Keratinocyte (primary cell): ENCODE measurements at regions not wholly inside any gene's neighbourhood (a gene's known extent, or its start where the extent isn't known, plus 50 kb on each side); places are given as distances from the start of the nearest gene placed in this dataset.

Experiments
- DNase-seq: peaks from one replicate; pipeline ENCODE4 v3.0.0-alpha.2; 2011; ENCODE audit warnings: low read depth, missing footprints, low spot score
- FAIRE-seq: peaks from 2 replicates; lab custom pipeline; 2011; peaks lifted over from hg19 to GRCh38; lab: Jason Lieb, UNC
- H2AFZ ChIP-seq: 2 replicates; pipeline ENCODE4 v1.6.0; 2012; ENCODE audit warnings: low read length, control low read depth, inconsistent platforms; ENCODE audit not compliant: control insufficient read depth
- H3K27ac ChIP-seq: 2 replicates; pipeline ENCODE4 v1.5.1; 2011; ENCODE audit warnings: low read length; ENCODE audit not compliant: control insufficient read depth, insufficient read depth
- H3K27me3 ChIP-seq: 3 replicates; pipeline ENCODE4 v1.6.0; 2011; ENCODE audit warnings: low read length; ENCODE audit not compliant: control insufficient read depth, insufficient read depth; ENCODE audit errors: extremely low read depth
- H3K36me3 ChIP-seq, 2 experiments: 2 replicates in 1 of 2; 3 replicates in 1 of 2; pipeline ENCODE4 v1.5.1; 2011; ENCODE audit warnings: low read length in 2 of 2, mild to moderate bottlenecking in 1 of 2; ENCODE audit not compliant: control insufficient read depth in 2 of 2, insufficient read depth in 2 of 2; ENCODE audit errors: extremely low read depth in 1 of 2
- H3K4me1 ChIP-seq: 3 replicates; pipeline ENCODE4 v1.5.1; 2011; ENCODE audit warnings: low read length; ENCODE audit not compliant: control insufficient read depth, insufficient read depth; ENCODE audit errors: extremely low read depth
- H3K4me2 ChIP-seq: 3 replicates; pipeline ENCODE4 v1.6.0; 2011; ENCODE audit warnings: low read depth, low read length; ENCODE audit not compliant: control insufficient read depth, insufficient read depth; ENCODE audit errors: extremely low read depth
- H3K4me3 ChIP-seq, 3 experiments: fragments of 200-600 bp in 1 of 3; sonication (generic) in 1 of 3; 2 replicates in 2 of 3; 3 replicates in 1 of 3; pipeline ENCODE4 v1.5.1; 2011 to 2016; ENCODE audit warnings: low read length in 3 of 3, mild to moderate bottlenecking in 3 of 3, control low read depth in 2 of 3, inconsistent platforms in 1 of 3, low read depth in 1 of 3, mixed read lengths in 1 of 3, mixed run types in 1 of 3, moderate library complexity in 1 of 3; ENCODE audit not compliant: control insufficient read depth in 2 of 3, insufficient read depth in 2 of 3; ENCODE audit errors: extremely low read depth in 1 of 3
- H3K79me2 ChIP-seq: 2 replicates; pipeline ENCODE4 v1.6.0; 2012; ENCODE audit warnings: low read length; ENCODE audit not compliant: control insufficient read depth, insufficient read depth
- H3K9ac ChIP-seq: 3 replicates; pipeline ENCODE4 v1.6.0; 2011; ENCODE audit warnings: low read length; ENCODE audit not compliant: control insufficient read depth, insufficient read depth; ENCODE audit errors: extremely low read depth
- H3K9me1 ChIP-seq: 3 replicates; pipeline ENCODE4 v1.6.0; 2011; ENCODE audit warnings: low read length; ENCODE audit not compliant: control insufficient read depth, insufficient read depth; ENCODE audit errors: extremely low read depth
- H3K9me3 ChIP-seq: 2 replicates; pipeline ENCODE4 v1.5.1; 2012; ENCODE audit warnings: low read depth, low read length; ENCODE audit not compliant: control insufficient read depth
- H4K20me1 ChIP-seq: 3 replicates; pipeline ENCODE4 v1.6.0; 2011; ENCODE audit warnings: low read length; ENCODE audit not compliant: control insufficient read depth, insufficient read depth; ENCODE audit errors: extremely low read depth
- CTCF ChIP-seq, 3 experiments: IDR thresholded peaks in 1 of 3; conservative IDR thresholded peaks in 1 of 3; optimal IDR thresholded peaks in 1 of 3; 2 replicates in 2 of 3; 3 replicates in 1 of 3; pipeline versions ENCODE3 to v1.5.1; 2011; ENCODE audit warnings: low read length in 3 of 3, mild to moderate bottlenecking in 3 of 3, moderate library complexity in 2 of 3, control low read depth in 1 of 3, inconsistent platforms in 1 of 3; ENCODE audit not compliant: insufficient read depth in 2 of 3; ENCODE audit errors: extremely low read depth in 1 of 3
- EZH2 ChIP-seq: IDR thresholded peaks from one replicate; pipeline ENCODE4 v1.6.1; 2012; ENCODE audit warnings: inconsistent platforms, mild to moderate bottlenecking, low read length, moderate library complexity
- dilution Hi-C: fragments of 300-500 bp; cut with MboI; formaldehyde crosslinking; loops from one replicate; pipeline ENCODE4 v1.7.0; 2020; ENCODE audit warnings: low sequenced_read_pairs; ENCODE audit not compliant: extremely low pct_ligation_motif_present

GRCh38 chr5:175013251-175013650, 288.9 kb downstream of the MSX2 start:
- no peaks in the 10 kb centered on the region for H4K20me1 ChIP-seq
- H3K4me3 ChIP-seq = no peak overlapping the region
- H3K9ac ChIP-seq = no peak overlapping the region
- no peak for DNase-seq
- no peak for FAIRE-seq
- H3K9me1 ChIP-seq = no peaks in the 10 kb centered on the region
- H3K36me3 ChIP-seq = no peaks in the 10 kb centered on the region
- no peak overlapping the region for H3K4me2 ChIP-seq
- no peak for TF ChIP-seq EZH2
- TF ChIP-seq CTCF (optimal IDR thresholded peaks at IDR 0.05 in 1 of 3, IDR thresholded peaks at IDR 0.05 in 1 of 3, conservative IDR thresholded peaks at IDR 0.05 in 1 of 3; ENCODE audit: extremely low read depth in 1 of 3, insufficient read depth in 2 of 3, low read length in 3 of 3) = no peak
- no peaks in the 10 kb centered on the region for H3K79me2 ChIP-seq
- dilution Hi-C loops = no loop called here
- H3K27ac ChIP-seq = no peak overlapping the region
- no peaks in the 10 kb centered on the region for H3K4me1 ChIP-seq
- H3K9me3 ChIP-seq = no peaks in the 10 kb centered on the region
- H2AFZ ChIP-seq = no peak overlapping the region
- H3K27me3 ChIP-seq = no peaks in the 10 kb centered on the region

GRCh38 chr5:175012267-175012666, 287.9 kb downstream of the MSX2 start:
- Histone ChIP-seq H4K20me1 (no peaks in the 10 kb centered on the region), H2AFZ (no peak overlapping the region), H3K4me2 (no peak overlapping the region), H3K4me3 (no peak overlapping the region), H3K9ac (no peak overlapping the region), H3K4me1 (no peaks in the 10 kb centered on the region), H3K27ac (no peak overlapping the region), H3K79me2 (no peaks in the 10 kb centered on the region), H3K27me3 (no peaks in the 10 kb centered on the region), H3K9me1 (no peaks in the 10 kb centered on the region), H3K36me3 (no peaks in the 10 kb centered on the region), H3K9me3 (no peaks in the 10 kb centered on the region)
- dilution Hi-C loops = no loop called here
- no peak for FAIRE-seq
- no peak for TF ChIP-seq CTCF (optimal IDR thresholded peaks at IDR 0.05 in 1 of 3, IDR thresholded peaks at IDR 0.05 in 1 of 3, conservative IDR thresholded peaks at IDR 0.05 in 1 of 3; ENCODE audit: extremely low read depth in 1 of 3, insufficient read depth in 2 of 3, low read length in 3 of 3)
- TF ChIP-seq EZH2 = no peak
- no peak for DNase-seq
